ENCODE measurements at regions not wholly inside any gene's neighbourhood (a gene's known extent, or its start where the extent isn't known, plus 50 kb on each side); places are given as distances from the start of the nearest gene placed in this dataset.

- intact Hi-C loops (cut with micrococcal nuclease) = loop anchor here (5.0 kb wide), 1 partner anchor 74 kb away; no protein-coding TSS in a partner anchor
- Histone ChIP-seq H3K4me3 (ENCODE audit: low read length) (no peak overlapping the region), H3K9me2 (replicated peaks; ENCODE audit: low read length) (no peaks in the 10 kb centered on the region), H3K4me2 (ENCODE audit: low read length) (peak overlapping the region; percentile 27; the same call in 1 of the 2 replicates), H3K4me1 (ENCODE audit: insufficient read depth, low read length) (peaks cover 21% of the 10 kb centered on the region), H3F3A (ENCODE audit: low read length, unreplicated experiment) (no peaks in the 10 kb centered on the region), H2AFZ (ENCODE audit: low read length) (no peak overlapping the region), H3K36me3 (ENCODE audit: low read depth, low read length) (no peaks in the 10 kb centered on the region), H3K27ac (ENCODE audit: low read length) (no peak overlapping the region), H3K27me3 (ENCODE audit: low read length) (no peaks in the 10 kb centered on the region), H3K9ac (ENCODE audit: low read length) (no peak overlapping the region), H3K79me2 (ENCODE audit: low read length) (no peaks in the 10 kb centered on the region), H4K20me1 (ENCODE audit: low read length) (no peaks in the 10 kb centered on the region), H3K9me3 (ENCODE audit: low read length) (no peaks in the 10 kb centered on the region)
- POLR2A ChIA-PET (ENCODE audit: unreplicated experiment) = no interaction called here
- CTCF ChIA-PET = no interaction called here
- TF ChIP-seq EZH2phosphoT487 (IDR thresholded peaks at IDR 0.05; ENCODE audit: borderline replicate concordance, low read length) (no peak), CTCF (conservative IDR thresholded peaks at IDR 0.05; ENCODE audit: low read depth, low read length) (no peak), EZH2 (IDR thresholded peaks at IDR 0.05; ENCODE audit: low read length, unreplicated experiment) (no peak)
- no TSS peak for BruUV-seq (replicated peaks)
- DNase-seq = no peak
- peak; percentile 35 for ATAC-seq
Observed at GRCh38 chr2:234630801-234631261, 133.9 kb upstream of the ARL4C start.

GRCh38 chr2:234629596-234629995 is 132.7 kb upstream of the ARL4C start:
- Histone ChIP-seq H3K27me3 (ENCODE audit: low read length) (no peaks in the 10 kb centered on the region), H3K79me2 (ENCODE audit: low read length) (no peaks in the 10 kb centered on the region), H2AFZ (ENCODE audit: low read length) (no peak overlapping the region), H3K4me1 (ENCODE audit: insufficient read depth, low read length) (peaks cover 21% of the 10 kb centered on the region), H4K20me1 (ENCODE audit: low read length) (no peaks in the 10 kb centered on the region), H3K9me3 (ENCODE audit: low read length) (no peaks in the 10 kb centered on the region), H3K4me2 (ENCODE audit: low read length) (no peak overlapping the region), H3K9ac (ENCODE audit: low read length) (no peak overlapping the region), H3F3A (ENCODE audit: low read length, unreplicated experiment) (no peaks in the 10 kb centered on the region), H3K4me3 (ENCODE audit: low read length) (no peak overlapping the region), H3K9me2 (replicated peaks; ENCODE audit: low read length) (no peaks in the 10 kb centered on the region), H3K27ac (ENCODE audit: low read length) (no peak overlapping the region), H3K36me3 (ENCODE audit: low read depth, low read length) (no peaks in the 10 kb centered on the region)
- POLR2A ChIA-PET (ENCODE audit: unreplicated experiment) = no interaction called here
- intact Hi-C loops (cut with micrococcal nuclease) = no loop called here
- CTCF ChIA-PET = no interaction called here
- no peak for TF ChIP-seq EZH2phosphoT487 (IDR thresholded peaks at IDR 0.05; ENCODE audit: borderline replicate concordance, low read length)
- no peak for TF ChIP-seq EZH2 (IDR thresholded peaks at IDR 0.05; ENCODE audit: low read length, unreplicated experiment)
- no peak for TF ChIP-seq CTCF (conservative IDR thresholded peaks at IDR 0.05; ENCODE audit: low read depth, low read length)
- no TSS peak for BruUV-seq (replicated peaks)
- no peak for ATAC-seq
- no peak for DNase-seq

- Histone ChIP-seq H3K9me2 (replicated peaks; ENCODE audit: low read length) (no peaks in the 10 kb centered on the region), H4K20me1 (ENCODE audit: low read length) (no peaks in the 10 kb centered on the region), H3K4me1 (ENCODE audit: insufficient read depth, low read length) (peaks cover 17% of the 10 kb centered on the region), H2AFZ (ENCODE audit: low read length) (no peak overlapping the region), H3K4me2 (ENCODE audit: low read length) (no peak overlapping the region), H3K27me3 (ENCODE audit: low read length) (no peaks in the 10 kb centered on the region), H3K79me2 (ENCODE audit: low read length) (no peaks in the 10 kb centered on the region), H3K9ac (ENCODE audit: low read length) (no peak overlapping the region), H3F3A (ENCODE audit: low read length, unreplicated experiment) (no peaks in the 10 kb centered on the region), H3K27ac (ENCODE audit: low read length) (no peak overlapping the region), H3K36me3 (ENCODE audit: low read depth, low read length) (no peaks in the 10 kb centered on the region), H3K9me3 (ENCODE audit: low read length) (no peaks in the 10 kb centered on the region), H3K4me3 (ENCODE audit: low read length) (no peak overlapping the region)
- TF ChIP-seq EZH2phosphoT487 (IDR thresholded peaks at IDR 0.05; ENCODE audit: borderline replicate concordance, low read length) = no peak
- TF ChIP-seq EZH2 (IDR thresholded peaks at IDR 0.05; ENCODE audit: low read length, unreplicated experiment) = no peak
- TF ChIP-seq CTCF (conservative IDR thresholded peaks at IDR 0.05; ENCODE audit: low read depth, low read length) = no peak
- no TSS peak for BruUV-seq (replicated peaks)
- CTCF ChIA-PET = no interaction called here
- no peak for DNase-seq
- no peak for ATAC-seq
- intact Hi-C loops (cut with micrococcal nuclease) = no loop called here
- POLR2A ChIA-PET (ENCODE audit: unreplicated experiment) = no interaction called here
Observed at GRCh38 chr2:234628953-234629352, 132.1 kb upstream of the ARL4C start.
